ENCODE measurements at regions not wholly inside any gene's neighbourhood (a gene's known extent, or its start where the extent isn't known, plus 50 kb on each side); places are given as distances from the start of the nearest gene placed in this dataset.

- in situ Hi-C loops (cut with MboI) (no loop called here), intact Hi-C loops (cut with micrococcal nuclease) (no loop called here)
- DNase-seq (ENCODE audit: extremely low read depth in 1 of 4, low spot score in 3 of 4): no peak
- Histone ChIP-seq H3K9ac (ENCODE audit: insufficient read depth in 1 of 2, low read depth in 2 of 2, low read length in 2 of 2) (no peak overlapping the region), H3K9me3 (replicated peaks; ENCODE audit: control insufficient read depth, insufficient read depth, low read depth, low read length) (no peaks in the 10 kb centered on the region), H3K4me1 (replicated peaks in 1 of 2; ENCODE audit: control insufficient read depth in 2 of 2, insufficient read depth in 2 of 2, low read length in 2 of 2) (no peaks in the 10 kb centered on the region), H4K20me1 (replicated peaks; ENCODE audit: control insufficient read depth, insufficient read depth, low read length) (no peaks in the 10 kb centered on the region), H3K4me3 (no peak overlapping the region), H3K36me3 (ENCODE audit: control insufficient read depth, insufficient read depth, low read length) (no peaks in the 10 kb centered on the region), H3K27me3 (ENCODE audit: control insufficient read depth in 2 of 2, insufficient read depth in 2 of 2, low read length in 2 of 2) (no peaks in the 10 kb centered on the region), H3K27ac (ENCODE audit: extremely low read depth, low read depth, low read length) (no peak overlapping the region), H2AFZ (ENCODE audit: low read depth, low read length) (no peak overlapping the region), H3K79me2 (ENCODE audit: control insufficient read depth, insufficient read depth, low read length) (no peaks in the 10 kb centered on the region), H3K9me1 (ENCODE audit: control insufficient read depth, insufficient read depth, low read length) (no peaks in the 10 kb centered on the region), H3K4me2 (ENCODE audit: insufficient read depth, low read length) (no peak overlapping the region)
- 0% methylated on average over 2 of the region's 2 CpGs for WGBS (ENCODE audit: insufficient coverage, low coverage, missing lambda C conversion rate)
- no peak for ATAC-seq
- CTCF ChIA-PET (ENCODE audit: low intra/inter-chr PET ratio): no interaction called here
- no peak for FAIRE-seq
- no peak for TF ChIP-seq TCF7L2 (IDR thresholded peaks at IDR 0.05; ENCODE audit: low read depth, low read length)
- no peak for TF ChIP-seq ZNF592 (IDR thresholded peaks at IDR 0.05)
- TF ChIP-seq MTA2 (IDR thresholded peaks at IDR 0.05; ENCODE audit: low read depth): no peak
- BruUV-seq (replicated peaks): no TSS peak
- POLR2A ChIA-PET: no interaction called here
Measured at GRCh38 chr20:12316794-12317193, 399.1 kb downstream of the BTBD3 start.
